ENCODE measurements at regions not wholly inside any gene's neighbourhood (a gene's known extent, or its start where the extent isn't known, plus 50 kb on each side); places are given as distances from the start of the nearest gene placed in this dataset.
"Not testable (repeated sequence)": the region's sequence is repeated elsewhere in the genome, so short reads cannot be mapped to it uniquely, and the experiment has no call there.

DNA sequence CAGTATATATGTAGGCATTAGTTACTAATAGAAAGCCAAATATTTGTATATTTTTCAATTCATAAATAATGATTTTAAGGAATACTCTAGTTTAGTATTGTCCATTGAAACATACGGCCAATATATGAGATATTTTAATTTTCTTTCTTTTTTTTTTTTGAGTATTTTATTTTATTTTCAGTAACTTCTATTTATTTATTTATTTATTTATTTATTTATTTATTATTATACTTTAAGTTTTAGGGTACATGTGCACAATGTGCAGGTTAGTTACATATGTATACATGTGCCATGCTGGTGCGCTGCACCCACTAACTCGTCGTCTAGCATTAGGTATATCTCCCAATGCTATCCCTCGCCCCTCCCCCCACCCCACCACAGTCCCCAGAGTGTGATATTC lies 2007.1 kb upstream of the CDH6 start:
- TF ChIP-seq, protein P1, sequence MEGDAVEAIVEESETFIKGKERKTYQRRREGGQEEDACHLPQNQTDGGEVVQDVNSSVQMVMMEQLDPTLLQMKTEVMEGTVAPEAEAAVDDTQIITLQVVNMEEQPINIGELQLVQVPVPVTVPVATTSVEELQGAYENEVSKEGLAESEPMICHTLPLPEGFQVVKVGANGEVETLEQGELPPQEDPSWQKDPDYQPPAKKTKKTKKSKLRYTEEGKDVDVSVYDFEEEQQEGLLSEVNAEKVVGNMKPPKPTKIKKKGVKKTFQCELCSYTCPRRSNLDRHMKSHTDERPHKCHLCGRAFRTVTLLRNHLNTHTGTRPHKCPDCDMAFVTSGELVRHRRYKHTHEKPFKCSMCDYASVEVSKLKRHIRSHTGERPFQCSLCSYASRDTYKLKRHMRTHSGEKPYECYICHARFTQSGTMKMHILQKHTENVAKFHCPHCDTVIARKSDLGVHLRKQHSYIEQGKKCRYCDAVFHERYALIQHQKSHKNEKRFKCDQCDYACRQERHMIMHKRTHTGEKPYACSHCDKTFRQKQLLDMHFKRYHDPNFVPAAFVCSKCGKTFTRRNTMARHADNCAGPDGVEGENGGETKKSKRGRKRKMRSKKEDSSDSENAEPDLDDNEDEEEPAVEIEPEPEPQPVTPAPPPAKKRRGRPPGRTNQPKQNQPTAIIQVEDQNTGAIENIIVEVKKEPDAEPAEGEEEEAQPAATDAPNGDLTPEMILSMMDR (IDR thresholded peaks at IDR 0.05) = not testable (repeated sequence)
- not testable (repeated sequence) for TF ChIP-seq POLR2AphosphoS5 (IDR thresholded peaks at IDR 0.05); POLR2A (IDR thresholded peaks at IDR 0.05; ENCODE audit: low read depth); EP300 (IDR thresholded peaks at IDR 0.05)
